Activated T-cell treated with anti-CD3 and anti-CD28 coated beads, Interleukin-2, amount 50 U/mL, for 1 hour (primary cell): ENCODE measurements at regions not wholly inside any gene's neighbourhood (a gene's known extent, or its start where the extent isn't known, plus 50 kb on each side); places are given as distances from the start of the nearest gene placed in this dataset.

Source experiments
- DNase-seq: peaks from one replicate; pipeline ENCODE4 v3.0.0-alpha.2; 2020

DNA sequence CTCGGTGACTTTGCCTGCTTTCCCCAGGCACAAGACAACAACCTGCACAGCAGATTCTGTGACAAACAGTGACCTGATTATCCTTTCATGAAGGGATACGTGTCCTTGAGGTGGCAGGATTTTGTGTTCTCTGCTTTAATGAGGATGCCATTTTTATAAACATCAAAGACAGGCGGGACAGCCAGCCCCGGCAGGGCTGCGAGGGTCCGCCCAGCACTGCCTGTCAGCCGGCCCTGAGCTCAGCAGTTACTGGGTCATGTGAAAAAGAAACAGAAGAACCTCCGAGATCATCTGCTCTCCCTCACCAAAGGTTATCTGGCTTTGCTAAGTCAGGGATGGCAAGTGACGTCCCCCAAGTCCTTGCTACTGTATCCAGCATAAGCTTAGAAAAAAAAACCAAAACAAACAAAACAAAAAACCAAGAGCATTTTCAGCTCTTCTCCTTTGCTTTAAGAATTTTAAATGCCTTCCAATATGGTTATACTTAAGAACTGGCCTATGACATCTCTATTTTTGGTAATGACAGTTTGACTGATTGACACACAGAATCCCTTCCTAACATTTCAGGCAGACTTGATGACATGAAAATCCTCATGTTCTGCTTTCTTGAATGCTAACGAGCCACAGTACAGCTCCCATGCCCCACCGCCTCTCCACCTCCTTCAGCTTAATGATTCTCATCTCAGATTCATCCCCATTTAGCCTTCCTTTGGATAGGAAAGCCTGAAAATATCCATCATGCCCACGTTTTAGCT, 666.6 kb upstream of the ARGLU1 start:
- DNase-seq: no peak

DNA sequence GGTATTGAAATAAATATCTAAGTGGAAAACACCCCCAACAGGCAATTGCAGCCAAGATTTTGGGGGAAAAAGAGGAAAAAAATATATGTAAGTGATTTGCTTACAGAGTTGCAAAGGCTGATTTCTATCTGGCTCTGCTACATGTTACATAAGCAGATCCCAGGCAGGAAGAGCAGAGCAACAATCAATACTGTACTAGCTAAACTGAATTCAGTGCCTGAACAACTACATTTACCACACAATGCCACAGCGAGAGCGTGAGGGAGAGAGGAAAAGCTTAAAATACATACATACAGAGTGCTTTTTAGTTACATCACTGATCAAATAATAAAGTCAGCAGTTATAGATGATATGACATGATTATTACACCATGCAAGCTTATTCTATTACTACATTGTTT, 665.6 kb upstream of the ARGLU1 start:
- DNase-seq: no peak

DNA sequence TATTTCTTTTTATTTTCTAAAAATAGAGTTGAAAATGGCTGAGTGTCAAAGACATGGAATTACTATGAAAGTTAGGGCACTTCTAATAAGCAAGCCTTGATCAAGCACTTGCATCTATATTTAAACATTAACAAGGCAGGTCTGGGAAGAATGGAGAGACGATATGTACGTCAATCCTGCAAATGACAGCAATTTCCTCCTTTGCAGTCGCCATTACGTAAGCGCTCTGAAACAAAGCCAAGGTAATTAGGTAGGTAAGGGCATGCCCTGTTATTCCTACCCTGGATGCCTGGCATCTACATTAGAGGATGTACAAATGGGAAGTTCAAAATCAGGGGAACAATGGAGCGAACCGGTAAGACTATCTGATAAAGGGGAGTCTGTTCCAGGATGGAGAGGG, 664.0 kb upstream of the ARGLU1 start:
- DNase-seq: no peak

DNA sequence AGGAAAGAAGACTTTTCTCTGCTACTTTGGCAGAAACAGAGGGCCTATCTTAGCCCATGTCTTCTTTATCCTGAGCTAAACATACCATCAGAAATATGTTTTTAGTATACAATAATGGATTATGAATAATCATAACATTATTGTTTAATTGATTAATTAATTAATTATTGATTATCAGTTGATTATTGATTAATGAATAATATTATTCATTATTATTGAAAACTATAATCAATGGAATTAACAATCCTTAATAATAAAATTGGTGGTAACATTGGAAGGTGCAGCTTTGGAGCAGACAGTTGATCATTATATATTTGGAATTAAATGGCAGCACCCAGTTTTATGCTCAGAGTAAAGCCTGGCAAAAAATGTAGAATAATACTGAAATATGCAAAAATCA, 655.9 kb upstream of the ARGLU1 start:
- no peak for DNase-seq

DNA sequence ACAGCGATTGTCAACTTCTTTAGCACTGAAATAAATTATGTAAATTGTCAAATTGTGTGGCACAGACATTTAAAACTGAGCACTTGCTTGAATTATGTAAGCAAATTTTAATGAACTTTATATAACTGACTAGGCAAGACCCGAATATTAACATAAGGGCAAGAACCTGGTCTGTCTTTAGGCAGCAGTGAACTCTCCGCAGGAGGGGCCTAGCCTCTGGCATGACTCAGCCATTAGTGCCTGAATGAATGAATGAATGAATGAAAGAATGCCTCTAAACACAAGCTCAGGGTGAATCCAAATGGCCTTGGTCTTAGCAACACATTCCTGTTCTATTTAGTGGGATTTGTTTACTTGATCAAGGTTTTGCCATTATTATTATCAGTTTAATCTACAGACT, 654.7 kb upstream of the ARGLU1 start:
- DNase-seq: no peak

DNA sequence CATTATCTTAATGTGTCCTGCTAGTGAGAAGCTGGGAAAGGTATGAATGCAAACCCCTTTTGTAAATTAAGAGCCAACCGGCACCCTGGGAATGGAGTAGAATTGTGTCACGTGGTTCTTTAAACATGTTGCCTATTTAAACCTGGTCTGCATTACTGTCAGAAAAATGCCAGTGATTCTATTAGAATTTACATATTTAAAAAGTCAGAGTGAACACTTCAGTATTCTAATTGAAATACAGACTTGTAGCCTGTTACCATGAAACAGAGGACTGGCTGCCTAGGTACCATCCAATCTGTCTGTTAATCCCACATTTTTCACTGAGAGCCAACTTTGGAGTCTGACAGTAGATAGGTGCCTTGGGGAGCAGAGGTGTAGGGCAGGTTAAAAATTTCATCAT, 652.3 kb upstream of the ARGLU1 start:
- no peak for DNase-seq

DNA sequence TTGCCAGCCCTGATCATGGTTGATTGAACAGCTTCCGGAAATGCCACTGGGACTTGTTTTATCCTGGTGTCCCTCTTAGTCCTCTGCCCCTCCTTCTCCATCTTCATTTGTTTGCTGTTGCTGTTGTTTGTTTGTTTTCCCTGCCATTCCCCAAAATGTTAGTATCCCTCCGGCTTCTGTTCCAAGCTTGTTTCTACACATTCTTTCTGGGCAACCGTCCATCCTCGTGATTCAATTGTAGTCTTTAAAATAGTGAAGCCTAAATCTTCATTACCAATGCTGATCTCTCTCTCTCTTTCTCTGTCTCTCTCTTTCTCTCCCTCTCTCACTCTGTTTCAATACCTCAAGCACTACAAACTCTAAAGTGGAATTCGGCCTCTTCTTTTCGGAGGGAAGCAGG, 649.3 kb upstream of the ARGLU1 start:
- no peak for DNase-seq

DNA sequence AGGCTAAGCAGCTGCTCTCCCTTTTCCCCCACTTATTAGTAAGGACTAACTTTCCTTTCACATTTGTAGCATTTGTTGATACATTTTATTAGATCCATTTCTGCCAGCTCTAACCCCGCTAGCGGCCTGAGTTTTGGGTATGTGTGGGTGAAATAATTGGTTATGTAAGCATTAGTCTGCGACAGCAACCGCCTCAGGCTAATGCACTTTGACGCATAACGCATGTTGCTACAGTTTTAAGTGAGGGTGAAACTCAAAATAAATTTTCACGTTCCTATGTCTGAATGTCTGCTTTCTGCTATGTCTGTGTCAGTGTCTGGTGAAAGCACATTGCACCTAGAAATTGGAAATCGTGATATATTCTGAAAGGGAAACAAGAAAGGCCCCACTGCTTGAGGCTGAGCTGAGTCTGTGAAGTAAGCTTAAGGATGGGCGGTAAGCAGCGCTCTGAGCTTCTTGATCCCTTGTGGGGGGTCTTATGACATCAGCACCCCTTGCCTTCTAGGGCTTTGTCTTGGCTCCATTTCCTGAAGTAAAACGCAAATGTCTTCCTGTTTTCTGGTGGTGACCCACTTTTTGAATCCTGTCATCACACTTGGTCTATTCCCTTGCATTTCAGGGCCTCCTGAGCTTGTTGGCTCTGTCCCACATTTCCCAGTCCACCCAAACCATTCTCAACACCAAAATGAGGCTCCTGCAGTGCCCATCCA, 648.3 kb upstream of the ARGLU1 start:
- DNase-seq: no peak

DNA sequence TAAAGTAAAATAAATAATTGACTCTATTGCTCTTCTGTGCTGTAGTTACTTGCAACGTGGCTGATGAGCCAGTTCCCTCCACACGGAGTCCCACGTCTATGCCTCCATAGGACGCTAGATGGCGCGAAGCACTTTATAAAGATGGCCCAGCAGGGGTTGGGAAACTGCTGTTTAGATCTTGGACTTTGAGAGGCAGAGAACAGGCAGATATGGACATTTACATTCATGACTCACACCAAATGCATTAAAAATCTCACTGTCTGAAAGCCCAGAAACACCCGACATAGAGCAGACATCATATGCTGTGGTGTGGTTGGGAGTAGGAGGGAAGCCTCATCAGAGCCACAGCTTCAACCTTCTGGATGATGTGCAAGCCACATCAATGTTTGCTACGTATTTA, 643.1 kb upstream of the ARGLU1 start:
- DNase-seq: peak; percentile 33

DNA sequence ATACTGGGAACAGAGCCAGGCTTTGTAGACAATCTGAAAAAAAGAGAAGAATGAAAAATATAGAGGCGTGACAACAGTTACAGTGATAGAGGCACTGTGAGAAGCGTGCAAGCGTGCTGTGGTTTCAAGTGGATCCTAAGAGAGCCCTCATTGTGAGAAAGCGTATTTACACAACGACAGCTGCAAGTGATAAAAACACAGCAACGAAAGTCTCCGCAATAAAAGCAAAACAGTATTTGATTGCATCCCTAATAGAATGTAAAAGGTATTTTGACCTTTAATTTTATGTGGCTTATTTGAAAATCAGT, 642.7 kb upstream of the ARGLU1 start:
- DNase-seq: no peak

DNA sequence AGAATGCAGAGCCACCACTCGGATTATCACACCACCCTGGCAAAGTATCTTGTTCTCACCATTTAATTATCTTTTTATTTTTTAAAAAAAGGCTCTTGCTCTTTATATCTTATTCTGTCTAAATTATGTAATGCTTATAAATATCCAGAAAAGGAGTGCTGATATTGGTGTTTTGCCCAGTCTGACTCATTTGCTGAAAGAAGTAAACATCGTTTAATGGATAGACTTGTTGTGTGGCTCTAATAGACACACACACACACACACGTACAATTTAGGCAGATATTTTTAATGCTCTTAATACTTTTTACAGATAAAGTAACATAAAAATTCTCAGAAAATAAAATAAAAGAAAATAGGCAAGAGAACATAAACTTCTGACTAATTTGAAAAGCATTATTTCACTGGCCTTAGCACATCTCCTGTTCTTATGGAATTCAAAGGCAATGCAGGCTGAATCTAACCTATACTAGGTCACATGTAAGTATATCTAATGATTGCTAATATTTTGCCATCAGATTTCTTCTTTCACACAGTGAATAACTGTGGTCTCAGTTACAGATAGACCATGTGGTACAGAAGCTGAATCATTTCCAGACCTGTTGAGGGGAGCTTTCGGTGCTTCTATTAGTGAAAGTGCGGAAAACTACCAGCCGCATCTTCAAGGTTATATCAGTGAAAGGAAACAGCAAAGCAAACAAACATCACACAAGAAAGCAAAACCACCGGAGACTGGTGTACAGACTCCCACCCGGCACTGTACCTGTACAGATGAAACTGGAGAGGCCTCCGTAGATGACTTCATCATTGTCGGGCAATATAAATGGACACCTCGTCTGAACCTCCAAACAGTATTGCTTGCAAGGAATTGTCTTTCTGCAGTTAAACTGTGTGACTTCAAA, 642.1 kb upstream of the ARGLU1 start:
- DNase-seq: no peak

DNA sequence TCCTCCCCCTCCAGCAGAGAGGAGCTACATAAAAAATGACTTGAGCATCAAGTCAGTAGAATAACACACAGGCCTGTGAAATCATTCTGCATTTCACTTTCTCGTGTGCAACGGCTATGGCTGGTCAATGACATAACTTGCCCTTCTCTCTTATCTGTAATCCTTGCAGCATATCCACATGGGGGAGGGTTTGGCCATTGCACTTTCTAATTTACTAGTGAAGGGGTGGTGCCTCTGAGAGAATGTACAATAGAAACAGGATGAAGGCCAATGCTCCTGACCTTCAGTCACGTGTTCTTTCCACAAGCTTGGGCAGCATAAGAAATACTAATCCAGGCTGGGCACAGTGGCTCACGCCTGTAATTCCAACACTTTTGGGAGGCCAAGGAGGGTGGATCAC, 641.0 kb upstream of the ARGLU1 start:
- no peak for DNase-seq

DNA sequence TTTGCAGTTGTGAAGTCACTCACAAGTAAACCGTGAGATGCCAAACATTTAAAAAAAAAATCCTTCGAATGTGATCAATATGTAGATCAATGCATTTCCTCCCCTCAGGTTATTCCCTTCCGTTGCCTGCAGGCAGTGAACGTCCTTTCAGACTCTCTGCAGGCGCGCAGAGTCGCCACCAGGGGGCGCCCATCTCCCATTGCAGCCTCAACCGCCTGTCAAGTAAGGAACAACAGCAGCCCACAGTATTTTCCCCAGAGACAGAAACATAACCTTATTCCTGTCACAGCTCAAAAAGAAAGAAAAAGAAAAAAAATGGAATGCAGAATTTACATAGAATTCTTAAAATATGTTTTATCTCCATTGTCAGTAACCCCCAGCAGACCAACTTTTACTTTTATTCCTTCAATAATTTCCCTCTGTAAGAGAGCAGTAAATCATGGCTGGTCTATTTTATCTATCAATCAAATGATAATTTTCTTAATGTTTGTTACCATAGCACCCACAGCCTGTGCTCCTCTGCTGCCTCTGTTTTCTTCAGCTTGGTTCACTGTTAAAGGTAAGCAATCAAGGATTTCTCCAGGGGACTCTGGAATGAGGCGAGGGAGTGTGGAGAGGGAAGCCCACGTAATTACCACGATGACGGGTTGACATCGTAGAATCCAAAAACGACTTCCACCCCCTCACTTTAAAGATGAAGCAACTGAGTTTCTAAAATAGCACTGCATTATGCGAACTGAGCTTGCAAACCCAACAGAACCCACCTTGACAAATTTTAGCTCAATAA, 637.6 kb upstream of the ARGLU1 start:
- peak; percentile 50 for DNase-seq

DNA sequence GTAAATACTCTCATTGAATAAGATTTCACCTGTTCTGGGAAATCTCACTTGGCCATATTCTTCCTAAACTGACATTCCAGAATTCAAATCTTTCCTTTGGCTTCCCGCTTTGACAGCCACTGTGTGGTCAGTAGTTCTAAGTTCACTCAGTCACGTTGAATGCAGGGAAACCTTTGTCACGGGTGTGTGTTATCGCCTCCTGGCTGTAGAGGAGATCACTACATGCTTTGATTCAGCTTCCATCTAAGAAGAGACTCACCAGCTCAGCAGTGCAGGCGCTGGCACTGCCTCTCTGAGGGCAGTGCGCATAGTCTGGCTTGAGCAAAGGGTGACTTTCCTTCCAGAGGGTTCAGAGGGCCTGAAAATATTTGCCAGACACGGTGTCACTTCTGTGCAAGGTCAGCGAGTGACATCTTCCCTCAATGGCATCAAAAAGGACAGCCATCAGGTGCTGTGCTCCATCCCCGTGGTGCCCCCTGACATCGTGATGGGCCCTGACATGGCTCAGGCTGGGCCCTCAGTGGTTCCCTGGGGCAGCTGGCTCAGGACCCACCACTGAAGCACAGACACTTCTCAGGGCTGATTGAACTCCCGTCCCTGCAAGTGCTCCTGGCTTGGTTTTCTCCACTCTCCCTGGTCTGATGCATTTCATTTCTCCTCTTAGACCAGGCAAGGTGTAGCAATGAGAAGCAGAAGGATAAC, 635.4 kb upstream of the ARGLU1 start:
- DNase-seq: no peak

DNA sequence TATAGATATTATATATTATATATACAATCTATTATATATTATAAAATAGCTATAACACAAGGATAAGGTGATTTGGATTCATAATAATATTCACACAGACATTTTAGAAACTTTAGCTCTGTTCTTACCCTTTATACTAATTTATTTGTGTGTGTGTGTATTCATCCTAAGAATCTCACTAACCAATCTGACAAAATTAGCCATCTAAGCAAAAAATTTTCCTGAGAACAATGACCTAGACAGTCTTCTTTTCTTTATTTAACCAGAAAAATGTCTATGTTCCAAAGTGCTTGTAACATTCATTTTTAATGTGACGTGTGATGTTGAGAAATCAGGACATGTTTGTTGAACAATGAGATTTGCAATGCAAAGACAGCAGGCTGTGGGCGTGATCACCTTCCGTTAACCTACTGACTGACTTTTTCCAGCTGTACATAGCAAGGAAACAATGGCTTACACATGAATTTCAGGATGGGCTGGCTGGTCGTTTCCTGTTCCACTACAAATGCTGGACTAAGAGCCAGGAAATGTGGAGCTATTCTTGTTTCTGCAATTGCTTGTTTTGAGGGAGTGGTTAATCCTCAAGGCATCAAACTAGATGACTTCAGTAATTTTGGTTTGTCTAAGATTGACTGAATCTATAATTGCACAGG, 634.6 kb upstream of the ARGLU1 start:
- no peak for DNase-seq

DNA sequence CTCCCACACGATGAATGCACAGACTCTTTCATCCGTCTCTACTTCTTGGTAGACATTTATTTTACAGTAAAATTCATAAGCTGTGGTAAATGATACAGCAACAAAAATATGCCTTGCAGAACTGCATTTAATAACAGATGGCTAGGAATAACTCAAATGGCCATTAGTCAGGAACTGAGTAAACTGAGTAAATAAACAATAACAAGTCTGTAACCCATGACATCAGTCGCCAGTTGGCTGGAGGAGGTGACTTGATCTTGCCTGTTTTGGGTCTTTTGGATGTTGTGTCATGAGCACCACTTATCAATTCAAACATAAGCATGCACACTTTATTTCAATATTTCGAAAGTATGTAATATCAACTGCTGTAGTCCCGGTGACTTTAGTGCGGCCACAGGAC, 632.6 kb upstream of the ARGLU1 start:
- no peak for DNase-seq

DNA sequence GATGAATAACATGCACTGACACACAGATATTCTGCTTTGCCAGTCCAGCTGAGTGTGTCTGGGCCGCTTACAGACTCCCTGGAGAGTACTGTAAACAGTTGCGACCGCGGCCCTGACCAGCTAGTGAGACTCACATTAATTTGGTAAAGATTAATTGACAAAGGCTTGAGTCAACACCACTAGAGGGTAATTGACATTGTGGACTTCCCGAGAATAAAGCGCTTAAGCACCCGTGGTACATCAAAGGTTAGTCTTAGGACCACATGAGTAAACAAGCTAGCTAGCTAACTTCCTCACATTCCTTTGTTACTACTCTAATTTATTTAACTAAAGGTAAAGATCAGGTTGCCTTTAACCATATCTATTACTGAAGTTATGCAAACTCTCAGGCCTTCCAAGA, 624.4 kb upstream of the ARGLU1 start:
- DNase-seq: no peak

DNA sequence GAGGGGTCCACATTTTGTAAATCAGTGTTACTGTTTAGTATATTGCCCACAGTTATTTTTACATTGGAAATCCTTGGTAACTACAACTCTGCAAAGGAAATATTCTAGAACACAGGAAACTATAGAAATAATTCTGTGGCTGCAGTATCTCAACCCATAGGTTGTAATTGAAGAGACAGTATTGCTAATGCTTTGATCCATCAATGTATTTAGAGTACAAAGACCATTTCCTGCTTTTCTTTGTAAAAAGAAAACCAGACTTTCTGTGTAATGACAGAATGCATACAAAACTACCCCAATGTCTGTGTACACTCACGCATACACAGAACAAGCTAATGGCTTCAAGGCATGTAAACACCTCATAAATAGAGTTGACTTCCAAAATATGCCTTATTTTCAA, 622.1 kb upstream of the ARGLU1 start:
- no peak for DNase-seq

DNA sequence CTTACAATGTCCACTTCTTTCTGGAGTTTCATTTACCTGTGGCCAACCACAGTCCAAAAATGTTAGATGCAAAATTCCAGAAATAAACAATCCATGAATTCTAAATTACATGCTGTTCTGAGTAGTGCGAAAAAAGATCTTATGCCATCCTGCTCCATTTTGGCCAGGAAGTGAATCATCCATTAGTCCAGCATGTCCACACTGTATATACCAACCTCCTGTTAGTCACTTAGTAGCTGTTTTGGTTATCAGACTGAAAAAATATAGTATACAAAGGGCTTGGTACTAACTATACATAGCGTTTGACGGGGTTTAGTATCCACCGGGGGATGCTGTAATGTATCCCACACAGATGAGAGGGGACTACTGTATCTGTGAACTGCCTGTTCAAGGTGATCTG, 618.0 kb upstream of the ARGLU1 start:
- no peak for DNase-seq

DNA sequence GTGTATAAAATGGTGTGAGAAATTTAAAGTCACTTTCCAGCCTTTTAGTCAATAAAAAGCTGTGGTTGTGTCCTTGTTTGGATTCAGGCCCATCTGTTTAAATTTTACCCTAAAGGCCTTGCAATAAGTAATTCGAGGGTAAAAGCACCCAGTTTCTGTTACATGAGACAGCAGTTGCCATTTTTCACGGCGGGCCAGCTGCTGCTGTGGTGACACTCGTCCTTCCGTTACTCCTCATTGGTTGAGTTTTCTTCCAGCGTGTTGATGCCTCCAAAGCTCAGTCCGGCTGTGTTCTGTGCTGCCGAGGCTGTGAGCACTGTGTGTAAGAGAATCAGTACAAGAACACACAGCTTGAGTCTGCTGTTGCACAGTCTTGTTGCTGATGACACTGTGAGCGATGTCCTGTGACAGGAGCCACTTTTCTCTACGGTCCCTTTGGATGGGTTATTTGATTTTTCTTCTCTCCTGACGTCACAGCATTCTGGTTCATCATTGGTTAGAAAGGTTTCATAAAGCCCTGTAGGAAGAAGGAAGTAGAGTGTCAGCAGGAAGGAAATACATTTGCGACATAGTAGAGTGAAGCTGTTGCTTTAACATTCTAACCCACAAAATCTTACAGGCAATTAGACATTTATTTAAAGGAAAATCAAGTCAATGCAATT, 602.5 kb upstream of the ARGLU1 start:
- no peak for DNase-seq

DNA sequence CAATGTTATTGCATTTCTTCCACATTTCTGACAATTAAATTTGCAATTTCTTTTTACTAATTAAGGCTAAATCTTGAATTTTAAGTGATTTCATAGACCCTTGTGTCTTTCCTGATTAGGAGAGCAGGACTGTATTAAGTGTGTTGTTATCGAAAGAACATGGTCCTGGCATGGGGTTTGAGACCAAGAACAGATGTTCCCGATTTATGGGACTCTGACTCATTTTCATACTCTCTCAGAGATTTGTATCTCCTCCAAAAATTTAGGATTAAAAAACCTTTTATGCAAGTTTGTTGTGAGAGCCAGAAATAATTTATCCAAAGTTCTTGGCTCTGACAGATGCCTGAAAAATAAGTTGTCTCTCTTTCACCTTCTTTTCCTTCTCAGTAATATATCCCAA, 589.3 kb upstream of the ARGLU1 start:
- no peak for DNase-seq
